GM23338 (cell line): ENCODE measurements at regions not wholly inside any gene's neighbourhood (a gene's known extent, or its start where the extent isn't known, plus 50 kb on each side); places are given as distances from the start of the nearest gene placed in this dataset.

Source experiments
- JUNB ChIP-seq: IDR thresholded peaks from one replicate; pipeline ENCODE4 v1.6.1; 2016; ENCODE audit warnings: antibody characterized with exemption; ENCODE audit not compliant: unreplicated experiment
- POLR2AphosphoS5 ChIP-seq: IDR thresholded peaks from 2 replicates; pipeline ENCODE4 v1.6.1; 2016; ENCODE audit warnings: antibody characterized with exemption, low read depth
- ZNF114 ChIP-seq: fragments of 250-450 bp; sonication (Bioruptor Pico); IDR thresholded peaks from 2 replicates; pipeline ENCODE4 v1.5.0; 2020; ENCODE audit warnings: mild to moderate bottlenecking, moderate library complexity
- TF ChIP-seq, protein P1 (sequence below): fragments of 250-450 bp; sonication (Bioruptor Pico); IDR thresholded peaks from 2 replicates; pipeline ENCODE4 v1.5.0; 2020; ENCODE audit warnings: mild to moderate bottlenecking, moderate library complexity
- TF ChIP-seq, protein P2 (sequence below): IDR thresholded peaks from 2 replicates; pipeline ENCODE4 v1.6.1; 2016; ENCODE audit warnings: antibody characterized with exemption
- TF ChIP-seq, protein P3 (sequence below): IDR thresholded peaks from one replicate; pipeline ENCODE4 v1.6.1; 2018; ENCODE audit warnings: antibody characterized with exemption; ENCODE audit not compliant: unreplicated experiment

DNA sequence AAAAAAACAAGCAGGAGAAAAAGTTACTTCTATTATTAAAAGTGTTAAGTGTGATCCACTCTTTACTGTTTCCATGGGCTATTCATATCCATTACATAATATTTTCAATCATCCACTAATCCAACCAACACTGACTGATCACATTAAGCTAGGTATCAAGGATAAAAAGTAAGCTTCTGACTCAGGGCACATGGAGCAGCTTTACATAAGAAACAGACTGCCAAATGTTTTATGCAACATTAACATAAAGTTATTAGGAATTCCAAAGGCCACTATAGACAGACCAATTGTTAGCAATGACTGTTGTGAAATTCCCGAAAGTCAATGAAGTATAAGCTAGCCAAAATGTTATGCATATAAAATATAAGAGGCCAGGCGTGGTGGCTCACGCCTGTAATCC, 277.6 kb downstream of the ZEB2 start (continued):
- TF ChIP-seq, protein P1, sequence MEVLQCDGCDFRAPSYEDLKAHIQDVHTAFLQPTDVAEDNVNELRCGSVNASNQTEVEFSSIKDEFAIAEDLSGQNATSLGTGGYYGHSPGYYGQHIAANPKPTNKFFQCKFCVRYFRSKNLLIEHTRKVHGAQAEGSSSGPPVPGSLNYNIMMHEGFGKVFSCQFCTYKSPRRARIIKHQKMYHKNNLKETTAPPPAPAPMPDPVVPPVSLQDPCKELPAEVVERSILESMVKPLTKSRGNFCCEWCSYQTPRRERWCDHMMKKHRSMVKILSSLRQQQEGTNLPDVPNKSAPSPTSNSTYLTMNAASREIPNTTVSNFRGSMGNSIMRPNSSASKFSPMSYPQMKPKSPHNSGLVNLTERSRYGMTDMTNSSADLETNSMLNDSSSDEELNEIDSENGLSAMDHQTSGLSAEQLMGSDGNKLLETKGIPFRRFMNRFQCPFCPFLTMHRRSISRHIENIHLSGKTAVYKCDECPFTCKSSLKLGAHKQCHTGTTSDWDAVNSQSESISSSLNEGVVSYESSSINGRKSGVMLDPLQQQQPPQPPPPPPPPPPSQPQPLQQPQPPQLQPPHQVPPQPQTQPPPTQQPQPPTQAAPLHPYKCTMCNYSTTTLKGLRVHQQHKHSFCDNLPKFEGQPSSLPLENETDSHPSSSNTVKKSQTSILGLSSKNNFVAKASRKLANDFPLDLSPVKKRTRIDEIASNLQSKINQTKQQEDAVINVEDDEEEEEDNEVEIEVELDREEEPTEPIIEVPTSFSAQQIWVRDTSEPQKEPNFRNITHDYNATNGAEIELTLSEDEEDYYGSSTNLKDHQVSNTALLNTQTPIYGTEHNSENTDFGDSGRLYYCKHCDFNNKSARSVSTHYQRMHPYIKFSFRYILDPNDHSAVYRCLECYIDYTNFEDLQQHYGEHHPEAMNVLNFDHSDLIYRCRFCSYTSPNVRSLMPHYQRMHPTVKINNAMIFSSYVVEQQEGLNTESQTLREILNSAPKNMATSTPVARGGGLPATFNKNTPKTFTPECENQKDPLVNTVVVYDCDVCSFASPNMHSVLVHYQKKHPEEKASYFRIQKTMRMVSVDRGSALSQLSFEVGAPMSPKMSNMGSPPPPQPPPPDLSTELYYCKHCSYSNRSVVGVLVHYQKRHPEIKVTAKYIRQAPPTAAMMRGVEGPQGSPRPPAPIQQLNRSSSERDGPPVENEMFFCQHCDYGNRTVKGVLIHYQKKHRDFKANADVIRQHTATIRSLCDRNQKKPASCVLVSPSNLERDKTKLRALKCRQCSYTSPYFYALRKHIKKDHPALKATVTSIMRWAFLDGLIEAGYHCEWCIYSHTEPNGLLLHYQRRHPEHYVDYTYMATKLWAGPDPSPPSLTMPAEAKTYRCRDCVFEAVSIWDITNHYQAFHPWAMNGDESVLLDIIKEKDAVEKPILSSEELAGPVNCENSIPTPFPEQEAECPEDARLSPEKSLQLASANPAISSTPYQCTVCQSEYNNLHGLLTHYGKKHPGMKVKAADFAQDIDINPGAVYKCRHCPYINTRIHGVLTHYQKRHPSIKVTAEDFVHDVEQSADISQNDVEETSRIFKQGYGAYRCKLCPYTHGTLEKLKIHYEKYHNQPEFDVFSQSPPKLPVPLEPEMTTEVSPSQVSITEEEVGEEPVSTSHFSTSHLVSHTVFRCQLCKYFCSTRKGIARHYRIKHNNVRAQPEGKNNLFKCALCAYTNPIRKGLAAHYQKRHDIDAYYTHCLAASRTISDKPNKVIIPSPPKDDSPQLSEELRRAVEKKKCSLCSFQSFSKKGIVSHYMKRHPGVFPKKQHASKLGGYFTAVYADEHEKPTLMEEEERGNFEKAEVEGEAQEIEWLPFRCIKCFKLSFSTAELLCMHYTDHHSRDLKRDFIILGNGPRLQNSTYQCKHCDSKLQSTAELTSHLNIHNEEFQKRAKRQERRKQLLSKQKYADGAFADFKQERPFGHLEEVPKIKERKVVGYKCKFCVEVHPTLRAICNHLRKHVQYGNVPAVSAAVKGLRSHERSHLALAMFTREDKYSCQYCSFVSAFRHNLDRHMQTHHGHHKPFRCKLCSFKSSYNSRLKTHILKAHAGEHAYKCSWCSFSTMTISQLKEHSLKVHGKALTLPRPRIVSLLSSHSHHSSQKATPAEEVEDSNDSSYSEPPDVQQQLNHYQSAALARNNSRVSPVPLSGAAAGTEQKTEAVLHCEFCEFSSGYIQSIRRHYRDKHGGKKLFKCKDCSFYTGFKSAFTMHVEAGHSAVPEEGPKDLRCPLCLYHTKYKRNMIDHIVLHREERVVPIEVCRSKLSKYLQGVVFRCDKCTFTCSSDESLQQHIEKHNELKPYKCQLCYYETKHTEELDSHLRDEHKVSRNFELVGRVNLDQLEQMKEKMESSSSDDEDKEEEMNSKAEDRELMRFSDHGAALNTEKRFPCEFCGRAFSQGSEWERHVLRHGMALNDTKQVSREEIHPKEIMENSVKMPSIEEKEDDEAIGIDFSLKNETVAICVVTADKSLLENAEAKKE (CRISPR knock-in tag): no peak
- TF ChIP-seq, protein P2, sequence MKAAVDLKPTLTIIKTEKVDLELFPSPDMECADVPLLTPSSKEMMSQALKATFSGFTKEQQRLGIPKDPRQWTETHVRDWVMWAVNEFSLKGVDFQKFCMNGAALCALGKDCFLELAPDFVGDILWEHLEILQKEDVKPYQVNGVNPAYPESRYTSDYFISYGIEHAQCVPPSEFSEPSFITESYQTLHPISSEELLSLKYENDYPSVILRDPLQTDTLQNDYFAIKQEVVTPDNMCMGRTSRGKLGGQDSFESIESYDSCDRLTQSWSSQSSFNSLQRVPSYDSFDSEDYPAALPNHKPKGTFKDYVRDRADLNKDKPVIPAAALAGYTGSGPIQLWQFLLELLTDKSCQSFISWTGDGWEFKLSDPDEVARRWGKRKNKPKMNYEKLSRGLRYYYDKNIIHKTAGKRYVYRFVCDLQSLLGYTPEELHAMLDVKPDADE: no peak
- TF ChIP-seq, protein P3, sequence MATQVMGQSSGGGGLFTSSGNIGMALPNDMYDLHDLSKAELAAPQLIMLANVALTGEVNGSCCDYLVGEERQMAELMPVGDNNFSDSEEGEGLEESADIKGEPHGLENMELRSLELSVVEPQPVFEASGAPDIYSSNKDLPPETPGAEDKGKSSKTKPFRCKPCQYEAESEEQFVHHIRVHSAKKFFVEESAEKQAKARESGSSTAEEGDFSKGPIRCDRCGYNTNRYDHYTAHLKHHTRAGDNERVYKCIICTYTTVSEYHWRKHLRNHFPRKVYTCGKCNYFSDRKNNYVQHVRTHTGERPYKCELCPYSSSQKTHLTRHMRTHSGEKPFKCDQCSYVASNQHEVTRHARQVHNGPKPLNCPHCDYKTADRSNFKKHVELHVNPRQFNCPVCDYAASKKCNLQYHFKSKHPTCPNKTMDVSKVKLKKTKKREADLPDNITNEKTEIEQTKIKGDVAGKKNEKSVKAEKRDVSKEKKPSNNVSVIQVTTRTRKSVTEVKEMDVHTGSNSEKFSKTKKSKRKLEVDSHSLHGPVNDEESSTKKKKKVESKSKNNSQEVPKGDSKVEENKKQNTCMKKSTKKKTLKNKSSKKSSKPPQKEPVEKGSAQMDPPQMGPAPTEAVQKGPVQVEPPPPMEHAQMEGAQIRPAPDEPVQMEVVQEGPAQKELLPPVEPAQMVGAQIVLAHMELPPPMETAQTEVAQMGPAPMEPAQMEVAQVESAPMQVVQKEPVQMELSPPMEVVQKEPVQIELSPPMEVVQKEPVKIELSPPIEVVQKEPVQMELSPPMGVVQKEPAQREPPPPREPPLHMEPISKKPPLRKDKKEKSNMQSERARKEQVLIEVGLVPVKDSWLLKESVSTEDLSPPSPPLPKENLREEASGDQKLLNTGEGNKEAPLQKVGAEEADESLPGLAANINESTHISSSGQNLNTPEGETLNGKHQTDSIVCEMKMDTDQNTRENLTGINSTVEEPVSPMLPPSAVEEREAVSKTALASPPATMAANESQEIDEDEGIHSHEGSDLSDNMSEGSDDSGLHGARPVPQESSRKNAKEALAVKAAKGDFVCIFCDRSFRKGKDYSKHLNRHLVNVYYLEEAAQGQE: no peak
- TF ChIP-seq POLR2AphosphoS5 (no peak), ZNF114 (CRISPR knock-in tag) (no peak), JUNB (no peak)
